ENCODE measurements at regions not wholly inside any gene's neighbourhood (a gene's known extent, or its start where the extent isn't known, plus 50 kb on each side); places are given as distances from the start of the nearest gene placed in this dataset.

DNA sequence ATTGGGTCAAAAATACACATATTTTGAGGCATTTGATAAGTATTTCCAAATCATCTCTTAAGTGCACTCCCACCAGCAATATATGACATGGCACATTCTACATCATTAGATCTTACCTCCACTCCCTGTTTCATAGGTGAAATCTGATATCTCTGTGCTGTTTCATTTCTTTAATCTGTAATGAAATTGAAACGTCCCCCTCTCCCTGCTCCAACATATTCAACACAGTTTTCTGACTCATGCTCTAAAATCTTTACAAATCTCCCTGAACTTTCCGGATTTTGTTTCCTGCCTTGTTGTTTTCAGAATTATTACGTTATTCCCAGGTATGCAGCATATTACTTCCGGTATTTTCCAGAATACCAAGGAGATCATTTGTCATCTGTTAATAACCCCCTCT lies 66.1 kb upstream of the AKT3 start:
- DNase-seq (ENCODE audit: low read depth in 2 of 2): no peak

- no peak for DNase-seq (ENCODE audit: low read depth in 2 of 2)
These were observed 62.3 kb upstream of the AKT3 start for GRCh38 chr1:243912347-243912746.

DNA sequence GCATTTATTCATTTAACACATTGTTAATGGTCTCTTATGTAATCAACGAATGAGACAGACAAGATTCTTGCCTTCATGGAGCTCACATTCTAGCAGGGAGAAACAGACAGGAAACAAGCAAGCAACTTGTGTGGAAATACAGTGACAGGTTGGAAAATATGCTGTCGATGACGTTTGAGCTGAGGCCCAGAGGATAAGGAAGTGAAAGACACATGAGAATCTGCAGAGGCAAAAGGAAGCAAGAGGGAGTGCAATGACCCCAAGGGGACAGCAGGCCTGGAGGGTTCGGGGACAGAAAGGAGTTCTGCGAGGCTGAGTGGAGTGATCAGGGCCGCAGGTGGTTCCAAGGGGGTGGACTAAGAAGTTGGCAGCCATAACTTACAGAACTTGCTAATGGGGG lies 60.6 kb upstream of the AKT3 start:
- no peak for DNase-seq (ENCODE audit: low read depth in 2 of 2)

- no peak for DNase-seq (ENCODE audit: low read depth in 2 of 2)
These were observed 53.9 kb upstream of the AKT3 start for GRCh38 chr1:243903895-243904294.

GRCh38 chr1:243903041-243903440 lies 53.0 kb upstream of the AKT3 start:
- DNase-seq (ENCODE audit: low read depth in 2 of 2): no peak

GRCh38 chr1:243902100-243902499 lies 52.1 kb upstream of the AKT3 start:
- no peak for DNase-seq (ENCODE audit: low read depth in 2 of 2)

Data from stimulated activated CD4-positive, alpha-beta T cell treated with anti-CD3 and anti-CD28 coated beads, Interleukin-1b, Interleukin-23, amount 100 ng/mL, for 4 hours (primary cell).